ENCODE measurements at regions not wholly inside any gene's neighbourhood (a gene's known extent, or its start where the extent isn't known, plus 50 kb on each side); places are given as distances from the start of the nearest gene placed in this dataset.
"Not testable (repeated sequence)": the region's sequence is repeated elsewhere in the genome, so short reads cannot be mapped to it uniquely, and the experiment has no call there.

DNA sequence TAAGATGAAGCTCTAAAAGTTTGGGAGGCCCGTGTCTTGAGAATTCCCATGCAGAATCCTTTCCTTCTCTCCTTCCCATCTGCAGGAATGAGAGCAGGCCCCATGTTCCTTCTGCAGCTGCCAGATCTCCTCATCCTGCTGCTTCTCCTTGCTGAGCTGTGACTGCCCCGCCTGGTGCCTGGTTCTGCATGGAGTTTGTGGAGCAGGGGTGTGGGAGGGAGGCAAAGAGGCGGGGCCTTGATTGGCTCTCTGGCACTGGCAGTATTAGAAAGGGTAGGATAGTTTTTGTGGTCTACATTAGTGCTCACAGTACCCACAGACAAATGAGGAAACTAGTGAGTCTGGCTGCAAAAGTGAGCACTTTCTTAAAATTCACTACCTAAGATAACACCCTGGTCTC, 91.1 kb upstream of the CLPB start:
- DNase-seq = peak in 1 of 2 donors; percentile 16

DNA sequence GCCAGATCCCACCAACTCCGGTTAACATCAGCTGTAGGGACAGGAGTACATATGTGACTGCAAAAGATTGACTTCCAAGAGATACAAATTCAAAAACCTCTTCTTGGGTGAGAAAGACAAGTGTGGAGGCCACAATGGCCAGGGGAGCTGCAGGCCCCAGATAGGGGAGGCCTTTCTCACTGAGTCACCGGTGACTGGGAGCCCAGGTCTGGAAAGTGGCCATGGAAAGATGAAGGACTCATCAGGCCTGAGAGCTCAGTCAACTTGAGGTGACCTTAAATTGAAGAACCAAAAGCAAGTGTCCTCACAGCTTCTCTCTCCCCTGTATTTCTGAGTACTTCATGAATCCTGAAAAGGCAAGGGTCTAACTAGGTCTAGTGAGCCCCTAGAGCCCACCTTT, 90.4 kb upstream of the CLPB start:
- DNase-seq = no peak

DNA sequence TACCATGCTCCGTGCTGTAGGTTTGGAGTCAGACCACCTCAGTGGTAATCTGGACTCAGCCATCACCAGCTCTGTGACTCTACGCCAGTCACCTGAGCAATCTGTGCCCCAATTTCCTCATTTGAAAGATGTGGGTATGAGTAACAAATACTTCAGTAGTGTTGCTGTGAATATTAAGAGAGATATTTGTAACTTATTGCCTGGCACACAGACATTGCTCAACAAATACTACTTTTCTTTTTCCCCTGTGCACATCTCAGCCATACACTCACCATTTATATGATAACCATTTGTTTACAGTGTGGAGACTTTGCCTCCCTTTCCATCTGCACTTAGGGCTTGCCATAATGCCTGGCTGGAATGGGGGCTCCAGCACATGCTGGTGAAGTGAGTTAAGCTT, 89.7 kb upstream of the CLPB start:
- no peak for DNase-seq

DNA sequence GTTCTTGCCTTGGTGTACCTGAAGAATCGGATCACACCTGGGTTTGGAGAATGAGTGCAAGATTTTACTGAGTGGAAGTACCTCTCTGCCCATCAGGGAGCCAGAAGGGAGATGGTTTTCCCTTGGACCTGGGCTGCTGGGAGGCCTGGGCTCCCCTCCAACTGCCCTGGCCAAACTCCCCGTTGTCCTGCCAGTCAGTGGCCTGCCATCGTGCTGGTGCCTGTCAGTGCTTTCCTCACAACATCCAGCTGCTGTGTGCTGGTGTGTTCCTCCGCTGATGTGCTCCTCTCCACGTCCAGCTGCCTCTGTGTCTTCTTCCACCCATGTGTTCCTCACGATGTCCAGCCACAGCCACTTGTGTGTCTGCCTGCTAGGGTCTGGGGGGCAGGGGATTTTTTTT, 87.9 kb upstream of the CLPB start:
- DNase-seq = no peak

DNA sequence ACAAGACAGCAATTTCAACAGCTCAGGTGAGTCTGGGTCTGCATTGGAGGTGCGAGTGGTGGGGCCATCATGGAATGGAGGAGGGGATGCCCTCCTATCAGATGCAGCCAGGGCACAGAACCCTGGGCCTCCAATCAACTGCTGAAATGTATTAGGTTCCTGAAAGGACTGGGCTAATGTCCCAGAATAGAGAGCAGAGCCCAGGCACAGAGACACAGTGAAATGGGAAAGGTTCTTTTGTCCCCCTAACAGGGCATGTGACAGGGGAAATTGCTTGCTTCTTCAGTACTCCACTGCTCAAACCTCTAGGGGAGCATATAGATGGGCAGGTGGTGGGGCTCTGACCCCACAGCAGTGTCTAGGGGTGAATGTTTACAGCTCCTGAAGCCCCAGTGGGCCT, 87.3 kb upstream of the CLPB start:
- DNase-seq = no peak

DNA sequence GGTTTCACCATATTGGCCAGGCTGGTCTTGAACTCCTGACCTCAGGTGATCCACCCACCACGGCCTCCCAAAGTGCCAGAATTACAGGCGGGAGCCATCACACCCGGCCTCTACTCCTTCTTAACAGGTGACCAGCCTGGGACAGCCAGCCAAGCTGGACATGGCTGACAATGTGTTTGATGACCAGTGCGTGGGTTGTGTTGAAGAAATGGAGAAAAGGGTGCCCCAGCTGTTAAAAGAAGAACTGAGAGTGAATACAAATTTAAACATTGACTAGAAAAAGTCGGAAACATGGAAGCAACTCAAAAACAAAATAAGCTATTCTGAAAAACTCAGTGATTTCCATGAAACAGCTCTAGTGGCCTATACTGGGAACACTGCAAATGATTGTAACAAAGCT, 86.5 kb upstream of the CLPB start:
- DNase-seq = peak; percentile 31 to 37

DNA sequence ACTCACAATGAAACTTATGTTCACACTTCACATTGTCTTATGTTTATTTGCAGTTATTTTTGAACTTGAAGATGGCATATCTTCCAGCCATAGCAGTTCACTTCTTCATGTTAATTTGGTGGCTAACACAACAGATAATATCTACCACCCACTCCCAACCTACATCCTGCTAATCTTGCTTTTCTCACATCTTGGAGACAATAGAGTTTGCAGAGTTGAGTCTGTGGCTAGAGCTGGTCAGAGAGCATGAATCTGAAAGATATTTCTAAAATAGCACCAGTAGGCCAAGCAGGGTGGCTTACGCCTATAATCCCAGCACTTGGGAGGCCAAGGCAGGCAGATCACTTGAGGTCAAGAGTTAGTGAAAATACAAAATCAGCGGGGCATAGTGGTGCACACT, 85.6 kb upstream of the CLPB start:
- not testable (repeated sequence) for DNase-seq

DNA sequence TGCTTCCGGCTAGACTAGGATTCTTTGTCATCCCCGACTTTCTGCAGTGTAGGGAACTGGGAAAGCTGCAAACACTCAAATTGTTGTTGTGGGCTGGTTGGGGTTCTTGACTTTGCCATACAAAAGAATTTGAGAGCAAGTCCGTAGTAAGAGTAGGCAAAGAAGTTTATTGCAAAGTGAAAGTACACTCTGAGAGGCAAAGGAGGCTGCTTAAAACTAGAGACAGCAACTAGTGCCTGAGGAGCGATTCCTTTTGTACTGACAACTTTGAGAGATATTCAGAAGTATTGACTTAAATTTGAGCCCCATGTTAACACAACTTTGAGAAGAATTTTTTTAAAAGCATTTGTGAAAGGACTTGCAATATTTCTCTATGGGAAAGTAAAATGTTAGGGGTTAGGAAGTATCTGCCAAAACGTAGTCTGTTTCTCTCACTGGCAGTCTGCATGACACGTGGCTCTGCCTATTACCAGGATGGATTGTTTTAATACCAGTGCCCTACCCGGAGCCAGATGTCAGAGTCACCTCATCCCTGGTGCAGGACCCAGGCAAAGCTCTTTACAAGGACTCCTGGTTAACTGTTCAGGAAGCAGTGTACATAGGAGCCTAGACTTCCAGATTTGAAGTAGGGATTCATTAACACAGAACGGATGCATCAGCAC, 85.0 kb upstream of the CLPB start:
- no peak for DNase-seq

DNA sequence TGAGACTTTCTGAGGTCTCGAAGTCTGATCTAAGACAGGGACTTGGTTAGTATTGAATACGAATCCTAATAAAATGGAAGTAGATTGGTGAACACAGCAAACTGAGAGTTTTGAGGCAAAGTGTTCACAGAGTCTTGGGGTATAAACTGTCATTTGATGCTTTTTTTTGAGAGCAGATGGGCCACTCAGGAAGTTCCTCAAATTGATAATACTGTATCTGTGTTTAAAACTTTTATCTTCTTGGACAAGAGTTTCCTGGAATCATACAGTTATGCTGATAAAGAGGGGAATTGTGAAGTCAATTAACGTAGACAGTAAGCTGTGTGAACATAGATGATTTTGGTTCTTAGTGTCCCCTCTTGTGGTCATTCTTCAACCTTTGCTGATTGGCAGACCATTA, 80.0 kb upstream of the CLPB start:
- no peak for DNase-seq

DNA sequence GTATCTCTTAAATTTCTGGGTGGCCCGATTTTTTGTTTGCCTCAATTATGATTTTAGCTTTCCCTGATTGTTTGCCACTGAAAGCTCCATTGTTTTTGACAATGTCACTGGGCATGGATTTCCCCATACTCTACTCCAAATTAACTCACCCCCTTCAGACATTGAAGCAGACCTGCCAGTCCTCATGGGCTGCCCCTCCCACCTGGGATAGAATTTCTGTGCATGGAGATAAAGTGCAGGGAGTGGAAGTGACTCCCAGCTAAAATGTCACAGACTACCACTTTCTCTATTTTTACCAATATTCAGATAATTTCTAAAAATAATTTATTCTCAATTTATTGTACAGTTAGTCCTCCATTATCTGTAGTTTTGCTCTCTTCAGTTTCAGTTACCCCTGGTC, 79.1 kb upstream of the CLPB start:
- no peak for DNase-seq

DNA sequence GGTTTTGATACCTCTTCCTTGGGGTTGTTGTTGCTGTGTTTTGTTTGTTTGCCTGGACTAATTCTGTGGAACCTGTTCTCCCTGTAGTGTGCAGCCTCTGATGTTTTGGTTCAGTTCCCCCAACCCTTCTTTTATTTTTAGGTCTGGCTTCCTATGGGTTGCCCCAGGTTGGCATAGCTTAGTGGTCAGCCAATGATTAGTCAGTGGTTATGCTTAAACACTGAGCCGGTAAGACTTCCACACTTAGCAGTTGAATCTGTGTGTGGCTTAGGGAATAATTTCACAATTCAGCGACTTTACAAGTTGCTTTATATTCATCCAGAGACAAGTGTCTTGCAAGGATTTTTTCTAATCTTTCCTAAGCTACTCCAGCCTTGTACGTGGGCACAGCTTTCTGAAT, 78.6 kb upstream of the CLPB start:
- DNase-seq = no peak

DNA sequence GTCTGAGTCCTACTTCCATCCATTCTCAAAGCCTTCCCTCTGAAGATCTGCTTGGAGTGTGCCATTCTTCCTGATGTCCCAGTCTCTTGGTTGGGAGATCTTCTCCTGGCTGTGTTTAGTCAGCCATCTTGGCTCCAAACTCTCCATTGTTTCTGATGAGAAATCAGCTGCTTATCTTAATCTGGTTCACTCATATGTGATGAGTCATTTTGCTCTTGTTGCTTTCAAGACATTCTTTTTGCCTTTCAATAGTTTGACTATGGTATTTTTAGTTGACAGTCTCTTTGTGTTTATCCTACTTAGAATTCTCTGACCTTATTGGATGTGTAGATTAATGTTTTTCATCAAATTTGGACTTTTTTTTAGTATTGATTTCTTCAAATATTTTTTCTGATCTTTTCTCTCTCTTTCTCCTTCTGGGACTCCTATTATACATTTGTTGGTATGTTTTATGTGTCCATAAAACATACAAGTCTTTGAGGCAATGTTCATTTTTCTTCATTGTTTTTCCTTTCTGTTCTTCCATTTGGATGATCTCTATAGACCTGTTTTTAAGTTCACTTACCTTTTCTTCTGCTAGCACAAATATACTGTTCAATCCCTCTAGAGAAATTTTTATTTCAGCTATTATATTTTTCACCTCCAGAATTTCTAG, 77.2 kb upstream of the CLPB start:
- DNase-seq = no peak

DNA sequence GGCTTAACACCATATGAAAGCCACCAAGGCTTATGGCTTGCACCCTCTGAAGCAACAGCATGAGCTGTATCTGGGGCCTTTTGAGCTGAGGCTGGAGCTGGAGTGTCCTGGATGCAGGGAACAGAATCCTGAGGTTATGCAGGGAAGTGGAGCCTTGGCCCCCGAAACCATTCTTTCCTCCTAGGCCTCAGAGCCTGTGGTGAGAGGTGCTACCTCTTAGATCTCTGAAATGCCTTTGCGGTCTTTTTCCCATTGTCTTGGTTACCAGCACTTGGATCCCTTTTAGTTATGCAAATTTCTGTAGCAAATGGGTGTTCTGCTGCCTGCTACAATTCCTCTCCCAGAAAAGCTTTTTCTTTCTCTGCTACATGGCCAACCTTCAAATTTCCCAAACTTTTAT, 72.7 kb upstream of the CLPB start:
- no peak for DNase-seq

DNA sequence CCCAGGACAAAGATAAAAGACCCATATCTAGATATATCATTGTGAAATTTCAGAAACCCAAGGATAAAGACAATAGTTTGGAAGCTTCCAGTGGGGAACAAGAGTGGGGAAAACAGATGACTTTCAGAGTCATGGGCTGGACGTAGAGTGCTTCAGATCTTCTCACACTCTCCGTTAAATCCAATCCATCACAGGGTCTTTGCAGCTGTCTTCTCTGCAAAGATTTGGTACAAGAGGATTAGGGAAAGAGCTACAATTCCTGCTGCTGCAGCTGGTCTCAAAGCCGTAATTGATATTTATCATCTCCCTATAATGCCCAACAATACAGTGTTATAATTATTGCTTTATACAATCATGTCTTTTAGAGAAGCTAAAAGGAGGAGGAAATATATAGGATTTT, 63.4 kb upstream of the CLPB start:
- DNase-seq = no peak

DNA sequence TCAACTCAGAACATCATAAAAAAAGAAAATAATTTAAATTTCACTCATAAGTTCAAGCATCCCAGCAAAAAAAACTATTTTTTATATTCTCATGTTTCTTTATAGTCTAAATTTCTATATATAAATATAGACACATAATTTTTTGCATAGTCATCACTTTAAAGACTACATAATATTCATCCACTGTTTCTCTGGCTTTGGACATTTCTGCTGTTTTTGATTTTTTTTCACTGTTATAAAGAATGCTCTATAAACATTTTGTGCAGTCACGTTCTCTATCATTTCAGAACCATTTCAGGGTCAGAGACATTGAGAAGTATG, 59.7 kb upstream of the CLPB start:
- DNase-seq = no peak

DNA sequence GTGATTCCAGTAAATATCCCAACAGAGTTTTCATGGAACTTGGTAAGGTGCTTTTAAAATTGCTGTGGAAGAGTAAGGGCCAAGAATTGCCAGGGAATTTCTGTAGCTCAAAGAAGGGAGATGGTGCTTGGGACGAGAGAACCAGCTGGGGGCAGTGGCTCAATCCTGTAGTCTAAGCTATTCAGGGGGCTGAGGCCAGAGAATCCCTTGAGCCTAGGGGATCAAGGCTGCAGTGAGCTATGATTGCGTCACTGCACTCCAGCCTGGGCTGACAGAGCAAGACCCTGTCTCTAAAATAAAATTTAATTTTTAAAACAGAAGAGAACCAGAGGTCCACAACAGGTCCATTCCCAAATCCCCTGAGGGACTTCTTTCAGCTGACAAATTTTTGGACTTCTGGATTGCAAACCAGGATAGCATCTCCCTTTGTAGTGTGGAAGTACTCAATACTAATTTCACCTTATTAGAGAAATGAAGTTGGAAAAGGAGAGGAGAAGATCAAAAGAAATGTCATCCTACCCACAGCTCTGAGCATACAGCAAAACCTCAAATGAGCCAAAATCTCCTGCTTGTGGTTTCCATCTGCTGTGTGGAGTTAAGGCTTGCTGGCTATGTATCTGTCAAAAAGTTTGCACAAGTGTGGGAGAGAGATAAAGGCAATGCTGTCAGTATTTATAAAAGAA, 59.2 kb upstream of the CLPB start:
- DNase-seq = no peak

DNA sequence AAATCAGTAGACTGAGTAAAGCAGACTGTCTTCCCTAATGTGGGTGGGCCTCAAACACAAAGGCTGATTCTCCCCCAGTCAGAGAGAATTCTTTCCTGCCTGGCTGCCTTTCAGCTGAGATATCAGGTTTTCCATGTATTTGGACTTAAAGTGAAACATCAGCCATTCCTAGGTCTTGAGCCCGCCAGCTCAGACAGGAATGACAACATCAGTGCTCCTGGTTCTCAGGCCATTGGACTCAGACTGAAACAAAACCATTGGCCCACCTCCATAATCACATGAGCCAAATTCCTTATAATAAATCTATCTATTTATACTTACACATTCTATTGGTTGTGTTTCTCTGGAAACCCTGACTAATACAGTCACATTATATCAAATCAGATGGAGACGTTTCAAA, 56.7 kb upstream of the CLPB start:
- DNase-seq = no peak
